ENCODE measurements at regions not wholly inside any gene's neighbourhood (a gene's known extent, or its start where the extent isn't known, plus 50 kb on each side); places are given as distances from the start of the nearest gene placed in this dataset.

DNA sequence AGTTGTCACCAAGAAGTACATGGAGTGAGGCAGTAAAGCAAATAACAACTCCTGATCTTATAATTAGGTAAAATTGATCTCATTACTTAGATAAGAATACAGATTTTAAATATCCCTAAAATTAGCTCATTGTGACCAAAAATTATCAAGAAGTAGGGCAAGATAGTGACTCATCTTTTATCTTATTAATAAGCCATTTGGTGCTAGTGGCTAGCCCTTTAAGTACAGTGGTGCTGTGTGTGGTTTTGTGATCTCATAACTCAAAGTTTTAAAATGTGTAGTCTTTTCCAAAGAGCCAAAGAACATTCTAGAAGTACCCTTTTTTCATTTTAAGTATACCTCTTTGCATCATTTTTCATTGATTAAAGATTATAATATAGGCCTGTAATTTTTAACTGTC lies 569.4 kb upstream of the SETBP1 start:
- Histone ChIP-seq H3K9me3 (ENCODE audit: control extremely low read depth in 1 of 3, control insufficient read depth in 2 of 3, insufficient read depth in 1 of 3, low read length in 2 of 3) (no peaks in the 10 kb centered on the region), H3K4me1 (ENCODE audit: control insufficient read depth in 2 of 2, insufficient read depth in 2 of 2, low read length in 2 of 2) (no peaks in the 10 kb centered on the region), H4K20me1 (ENCODE audit: control insufficient read depth, insufficient read depth, low read length, poor library complexity, severe bottlenecking) (no peaks in the 10 kb centered on the region), H3K9ac (ENCODE audit: low read length) (no peak overlapping the region), H3K27me3 (replicated peaks in 1 of 4; ENCODE audit: control extremely low read depth in 1 of 4, control insufficient read depth in 3 of 4, insufficient read depth in 4 of 4, low read length in 3 of 4) (peaks cover 0 to 8% (median 0%) of the 10 kb centered on the region in 4 experiments), H3K27ac (ENCODE audit: low read length in 2 of 2) (no peak overlapping the region), H3K79me2 (ENCODE audit: control insufficient read depth, insufficient read depth, low read length) (no peaks in the 10 kb centered on the region), H3K4me3 (ENCODE audit: control extremely low read depth in 1 of 5, extremely low read depth in 1 of 5, insufficient read depth in 1 of 5, low read depth in 2 of 5, low read length in 4 of 5) (no peak overlapping the region), H3K36me3 (replicated peaks in 1 of 2; ENCODE audit: control extremely low read depth in 1 of 2, control insufficient read depth in 1 of 2, extremely low read depth in 1 of 2, insufficient read depth in 2 of 2, low read length in 1 of 2) (no peaks in the 10 kb centered on the region), H2AFZ (ENCODE audit: insufficient read depth, low read depth, low read length, poor library complexity, severe bottlenecking) (no peak overlapping the region), H3K4me2 (replicated peaks; ENCODE audit: low read depth, low read length, poor library complexity, severe bottlenecking) (no peak overlapping the region)
- no peak for DNase-seq
- Mint-ChIP-seq H3K27me3 (peaks cover 20% of the 10 kb centered on the region), H3K4me3 (no peak overlapping the region), H3K9me3 (ENCODE audit: insufficient read depth) (no peaks in the 10 kb centered on the region), H3K4me1 (no peaks in the 10 kb centered on the region), H3K27ac (no peak overlapping the region)
- ChIA-PET CTCF (no interaction called here), POLR2A (no interaction called here)
- intact Hi-C loops (cut with micrococcal nuclease) = no loop called here
- ATAC-seq (ENCODE audit: low read depth) = no peak
- TF ChIP-seq EZH2 (IDR thresholded peaks at IDR 0.05; ENCODE audit: borderline replicate concordance, insufficient read depth, low read depth, low read length, poor library complexity, severe bottlenecking) = no peak
- TF ChIP-seq, protein P1, sequence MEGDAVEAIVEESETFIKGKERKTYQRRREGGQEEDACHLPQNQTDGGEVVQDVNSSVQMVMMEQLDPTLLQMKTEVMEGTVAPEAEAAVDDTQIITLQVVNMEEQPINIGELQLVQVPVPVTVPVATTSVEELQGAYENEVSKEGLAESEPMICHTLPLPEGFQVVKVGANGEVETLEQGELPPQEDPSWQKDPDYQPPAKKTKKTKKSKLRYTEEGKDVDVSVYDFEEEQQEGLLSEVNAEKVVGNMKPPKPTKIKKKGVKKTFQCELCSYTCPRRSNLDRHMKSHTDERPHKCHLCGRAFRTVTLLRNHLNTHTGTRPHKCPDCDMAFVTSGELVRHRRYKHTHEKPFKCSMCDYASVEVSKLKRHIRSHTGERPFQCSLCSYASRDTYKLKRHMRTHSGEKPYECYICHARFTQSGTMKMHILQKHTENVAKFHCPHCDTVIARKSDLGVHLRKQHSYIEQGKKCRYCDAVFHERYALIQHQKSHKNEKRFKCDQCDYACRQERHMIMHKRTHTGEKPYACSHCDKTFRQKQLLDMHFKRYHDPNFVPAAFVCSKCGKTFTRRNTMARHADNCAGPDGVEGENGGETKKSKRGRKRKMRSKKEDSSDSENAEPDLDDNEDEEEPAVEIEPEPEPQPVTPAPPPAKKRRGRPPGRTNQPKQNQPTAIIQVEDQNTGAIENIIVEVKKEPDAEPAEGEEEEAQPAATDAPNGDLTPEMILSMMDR (IDR thresholded peaks at IDR 0.05) = no peak

DNA sequence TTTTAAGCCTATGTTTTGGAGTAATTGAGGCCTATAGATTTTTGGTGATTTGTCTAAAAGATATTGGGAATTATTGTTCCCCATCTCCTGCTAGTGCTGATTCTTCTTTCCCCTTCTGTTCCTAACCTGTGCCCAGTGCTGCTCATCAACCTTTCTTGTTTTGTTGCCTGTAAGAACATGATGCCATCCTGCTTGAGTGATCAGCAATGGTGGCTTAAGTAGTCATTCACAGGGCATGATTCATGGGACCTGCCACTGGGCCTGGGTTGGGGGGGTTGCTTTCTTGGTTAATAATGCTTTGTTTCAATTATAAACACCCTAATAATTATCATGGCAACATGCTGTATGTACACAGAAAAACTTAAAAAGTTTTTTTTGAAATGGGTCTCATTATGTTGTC lies 562.9 kb upstream of the SETBP1 start:
- Histone ChIP-seq H3K4me2 (replicated peaks; ENCODE audit: low read depth, low read length, poor library complexity, severe bottlenecking) (no peak overlapping the region), H3K79me2 (ENCODE audit: control insufficient read depth, insufficient read depth, low read length) (no peaks in the 10 kb centered on the region), H3K4me3 (ENCODE audit: control extremely low read depth in 1 of 5, extremely low read depth in 1 of 5, insufficient read depth in 1 of 5, low read depth in 2 of 5, low read length in 4 of 5) (no peak overlapping the region), H3K27me3 (replicated peaks in 1 of 4; ENCODE audit: control extremely low read depth in 1 of 4, control insufficient read depth in 3 of 4, insufficient read depth in 4 of 4, low read length in 3 of 4) (peaks cover 0 to 8% (median 0%) of the 10 kb centered on the region in 4 experiments), H3K4me1 (ENCODE audit: control insufficient read depth in 2 of 2, insufficient read depth in 2 of 2, low read length in 2 of 2) (no peaks in the 10 kb centered on the region), H3K27ac (ENCODE audit: low read length in 2 of 2) (no peak overlapping the region), H2AFZ (ENCODE audit: insufficient read depth, low read depth, low read length, poor library complexity, severe bottlenecking) (no peak overlapping the region), H3K9me3 (ENCODE audit: control extremely low read depth in 1 of 3, control insufficient read depth in 2 of 3, insufficient read depth in 1 of 3, low read length in 2 of 3) (no peaks in the 10 kb centered on the region), H3K36me3 (replicated peaks in 1 of 2; ENCODE audit: control extremely low read depth in 1 of 2, control insufficient read depth in 1 of 2, extremely low read depth in 1 of 2, insufficient read depth in 2 of 2, low read length in 1 of 2) (no peaks in the 10 kb centered on the region), H3K9ac (ENCODE audit: low read length) (no peak overlapping the region), H4K20me1 (ENCODE audit: control insufficient read depth, insufficient read depth, low read length, poor library complexity, severe bottlenecking) (no peaks in the 10 kb centered on the region)
- no peak for ATAC-seq (ENCODE audit: low read depth)
- Mint-ChIP-seq H3K27me3 (peaks cover 20% of the 10 kb centered on the region), H3K27ac (no peak overlapping the region), H3K4me1 (no peaks in the 10 kb centered on the region), H3K4me3 (no peak overlapping the region), H3K9me3 (ENCODE audit: insufficient read depth) (no peaks in the 10 kb centered on the region)
- ChIA-PET CTCF (interaction anchor here (1.2 kb wide), 1 partner anchor 1095 kb away, joined by 3 read pairs; no protein-coding TSS in a partner anchor), POLR2A (no interaction called here)
- no peak for DNase-seq
- intact Hi-C loops (cut with micrococcal nuclease) = no loop called here
- no peak for TF ChIP-seq EZH2 (IDR thresholded peaks at IDR 0.05; ENCODE audit: borderline replicate concordance, insufficient read depth, low read depth, low read length, poor library complexity, severe bottlenecking)
- TF ChIP-seq, protein P1 (IDR thresholded peaks at IDR 0.05) = no peak

All from B cell (primary cell).